ENCODE measurements at regions not wholly inside any gene's neighbourhood (a gene's known extent, or its start where the extent isn't known, plus 50 kb on each side); places are given as distances from the start of the nearest gene placed in this dataset.

DNA sequence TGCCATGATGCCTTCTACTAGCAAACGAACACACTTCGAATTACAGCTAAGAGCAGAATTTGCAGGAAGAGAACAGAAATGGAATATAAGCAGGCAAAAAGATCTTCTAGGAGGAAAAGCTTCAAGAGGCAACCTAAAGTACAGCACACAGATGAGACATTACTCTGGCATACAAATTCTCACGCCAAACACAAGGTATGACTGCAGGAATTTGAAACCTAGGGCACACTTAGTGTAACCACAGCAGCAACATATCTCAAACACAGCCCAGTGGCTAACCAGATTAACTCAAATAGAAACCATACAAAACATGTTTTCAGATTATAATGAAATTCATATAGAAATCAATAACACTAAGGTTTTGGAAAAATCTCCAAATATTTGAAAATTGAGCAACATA, 481.0 kb upstream of the RGMB start:
- 89 to 92% (median 91%) methylated on average over 3 of the region's 3 CpGs for WGBS, 3 donors
- Histone ChIP-seq H3K9me3 (no peaks in the 10 kb centered on the region), H3K4me1 (no peaks in the 10 kb centered on the region), H3K27me3 (ENCODE audit: insufficient read depth in 3 of 3, low read length in 2 of 3) (no peaks in the 10 kb centered on the region), H3K4me3 (no peak overlapping the region), H3K36me3 (ENCODE audit: insufficient read depth in 1 of 2, low read depth in 1 of 2) (no peaks in the 10 kb centered on the region), H3K27ac (no peak overlapping the region)
- DNase-seq (no peak), ATAC-seq (no peak)
- intact Hi-C loops (cut with DNase I): no loop called here
- TF ChIP-seq, protein P1, sequence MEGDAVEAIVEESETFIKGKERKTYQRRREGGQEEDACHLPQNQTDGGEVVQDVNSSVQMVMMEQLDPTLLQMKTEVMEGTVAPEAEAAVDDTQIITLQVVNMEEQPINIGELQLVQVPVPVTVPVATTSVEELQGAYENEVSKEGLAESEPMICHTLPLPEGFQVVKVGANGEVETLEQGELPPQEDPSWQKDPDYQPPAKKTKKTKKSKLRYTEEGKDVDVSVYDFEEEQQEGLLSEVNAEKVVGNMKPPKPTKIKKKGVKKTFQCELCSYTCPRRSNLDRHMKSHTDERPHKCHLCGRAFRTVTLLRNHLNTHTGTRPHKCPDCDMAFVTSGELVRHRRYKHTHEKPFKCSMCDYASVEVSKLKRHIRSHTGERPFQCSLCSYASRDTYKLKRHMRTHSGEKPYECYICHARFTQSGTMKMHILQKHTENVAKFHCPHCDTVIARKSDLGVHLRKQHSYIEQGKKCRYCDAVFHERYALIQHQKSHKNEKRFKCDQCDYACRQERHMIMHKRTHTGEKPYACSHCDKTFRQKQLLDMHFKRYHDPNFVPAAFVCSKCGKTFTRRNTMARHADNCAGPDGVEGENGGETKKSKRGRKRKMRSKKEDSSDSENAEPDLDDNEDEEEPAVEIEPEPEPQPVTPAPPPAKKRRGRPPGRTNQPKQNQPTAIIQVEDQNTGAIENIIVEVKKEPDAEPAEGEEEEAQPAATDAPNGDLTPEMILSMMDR (IDR thresholded peaks at IDR 0.05): no peak

DNA sequence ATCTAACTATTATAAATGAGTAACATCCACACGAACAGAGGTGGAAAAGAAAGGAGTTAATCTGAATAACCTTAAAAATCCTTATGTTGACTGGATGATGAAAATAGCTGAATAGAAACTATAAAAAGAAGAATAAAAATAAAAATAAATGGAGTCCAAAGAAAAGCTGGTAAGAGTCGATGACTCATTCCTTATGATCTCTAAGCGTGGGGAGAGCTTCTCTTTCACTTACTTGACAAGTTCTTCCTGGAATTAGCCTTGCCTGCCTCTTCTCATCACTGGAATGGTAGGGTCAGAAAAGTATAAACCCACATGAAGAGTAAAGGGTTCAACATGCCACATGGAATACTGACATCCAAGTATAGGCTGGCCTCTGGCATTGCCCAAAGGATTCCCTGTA, 477.0 kb upstream of the RGMB start:
- Histone ChIP-seq H3K9me3 (no peaks in the 10 kb centered on the region), H3K27ac (no peak overlapping the region), H3K27me3 (ENCODE audit: insufficient read depth in 3 of 3, low read length in 2 of 3) (no peaks in the 10 kb centered on the region), H3K4me3 (no peak overlapping the region), H3K36me3 (ENCODE audit: insufficient read depth in 1 of 2, low read depth in 1 of 2) (no peaks in the 10 kb centered on the region), H3K4me1 (no peaks in the 10 kb centered on the region)
- DNase-seq (no peak), ATAC-seq (no peak)
- TF ChIP-seq, protein P1 (IDR thresholded peaks at IDR 0.05): no peak
- WGBS, 3 donors: 84 to 90% (median 89%) methylated on average over 3 of the region's 3 CpGs
- intact Hi-C loops (cut with DNase I): no loop called here

DNA sequence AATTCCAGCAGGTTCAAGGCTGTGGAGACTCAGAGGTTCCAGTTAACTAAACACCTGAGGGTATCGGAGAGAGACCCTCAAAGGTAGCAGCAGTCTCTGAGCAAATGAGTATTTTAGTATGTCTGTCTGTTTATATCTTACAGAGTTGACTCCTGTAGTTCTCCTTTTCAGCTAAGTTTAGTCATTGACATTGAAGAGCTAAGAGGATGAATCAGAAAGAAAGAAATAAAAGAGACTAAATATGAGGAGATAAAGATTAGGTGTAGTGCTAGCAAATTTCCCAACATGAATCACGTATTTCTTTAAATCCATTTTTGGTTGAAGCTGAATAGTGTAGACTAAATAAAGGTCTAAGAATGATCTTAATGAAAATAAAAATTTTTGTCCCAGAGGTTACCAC, 474.0 kb upstream of the RGMB start:
- H3K4me1 ChIP-seq: no peaks in the 10 kb centered on the region
- no peak for ATAC-seq
- intact Hi-C loops (cut with DNase I): no loop called here
- WGBS, 3 donors: 97 to 98% (median 97%) methylated on average over 2 of the region's 2 CpGs
- no peaks in the 10 kb centered on the region for H3K9me3 ChIP-seq
- H3K4me3 ChIP-seq: no peak overlapping the region
- H3K27ac ChIP-seq: no peak overlapping the region
- no peak for DNase-seq
- TF ChIP-seq, protein P1 (IDR thresholded peaks at IDR 0.05): no peak
- no peaks in the 10 kb centered on the region for H3K36me3 ChIP-seq (ENCODE audit: insufficient read depth in 1 of 2, low read depth in 1 of 2)
- H3K27me3 ChIP-seq (ENCODE audit: insufficient read depth in 3 of 3, low read length in 2 of 3): no peaks in the 10 kb centered on the region

DNA sequence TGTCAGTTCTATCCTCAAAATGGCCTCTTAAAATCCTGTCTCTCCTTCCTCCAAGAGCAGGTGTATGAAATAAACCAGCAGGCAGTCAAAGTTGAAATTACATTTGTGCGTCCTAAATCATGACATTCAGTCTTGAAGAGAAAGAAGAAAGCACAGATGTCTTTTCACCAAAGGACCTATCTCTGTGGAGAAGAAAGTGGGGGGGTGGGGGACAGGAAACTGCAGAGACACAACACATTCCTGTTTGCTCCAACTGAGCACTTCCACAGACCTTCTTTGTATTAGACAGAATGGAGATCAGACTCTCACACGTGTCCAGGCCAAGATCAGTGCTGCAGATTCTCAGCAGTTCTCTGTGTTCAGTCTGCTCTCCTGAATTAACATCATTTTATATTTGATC, 471.9 kb upstream of the RGMB start:
- Histone ChIP-seq H3K27me3 (ENCODE audit: insufficient read depth in 3 of 3, low read length in 2 of 3) (no peaks in the 10 kb centered on the region), H3K27ac (no peak overlapping the region), H3K4me3 (no peak overlapping the region), H3K4me1 (no peaks in the 10 kb centered on the region), H3K36me3 (ENCODE audit: insufficient read depth in 1 of 2, low read depth in 1 of 2) (no peaks in the 10 kb centered on the region), H3K9me3 (no peaks in the 10 kb centered on the region)
- TF ChIP-seq, protein P1 (IDR thresholded peaks at IDR 0.05): no peak
- intact Hi-C loops (cut with DNase I): no loop called here
- WGBS, 3 donors: 14 to 20% (median 19%) methylated on average over 2 of the region's 2 CpGs
- ATAC-seq: no peak
- no peak for DNase-seq

DNA sequence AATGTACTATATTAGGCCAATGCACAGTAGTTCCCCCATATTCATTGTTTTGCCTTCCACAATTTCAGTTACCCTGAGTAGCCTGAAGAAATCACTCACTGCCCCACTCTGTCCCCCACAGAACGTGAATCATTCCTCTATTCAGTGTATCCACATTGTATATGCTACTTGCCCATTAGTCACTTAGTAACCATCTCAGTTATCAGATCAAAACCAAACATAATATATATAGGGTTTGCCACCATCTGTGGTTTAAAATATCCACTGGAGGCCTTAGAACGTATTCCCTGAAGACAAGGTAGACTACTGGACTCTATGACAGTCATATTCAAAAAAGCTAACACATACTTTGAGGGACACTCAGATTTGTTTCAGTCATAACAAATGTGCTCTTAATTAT, 465.7 kb upstream of the RGMB start:
- intact Hi-C loops (cut with DNase I): no loop called here
- Histone ChIP-seq H3K4me3 (no peak overlapping the region), H3K9me3 (no peaks in the 10 kb centered on the region), H3K36me3 (ENCODE audit: insufficient read depth in 1 of 2, low read depth in 1 of 2) (no peaks in the 10 kb centered on the region), H3K27me3 (ENCODE audit: insufficient read depth in 3 of 3, low read length in 2 of 3) (no peaks in the 10 kb centered on the region), H3K27ac (no peak overlapping the region), H3K4me1 (no peaks in the 10 kb centered on the region)
- ATAC-seq (no peak), DNase-seq (no peak)
- 88 to 92% (median 91%) methylated on average over 2 of the region's 2 CpGs for WGBS, 3 donors
- TF ChIP-seq, protein P1 (IDR thresholded peaks at IDR 0.05): no peak
